SU-DHL-6 (cell line): ENCODE measurements at regions not wholly inside any gene's neighbourhood (a gene's known extent, or its start where the extent isn't known, plus 50 kb on each side); places are given as distances from the start of the nearest gene placed in this dataset.
"Not testable (repeated sequence)": the region's sequence is repeated elsewhere in the genome, so short reads cannot be mapped to it uniquely, and the experiment has no call there.

Source experiments
- CTCF ChIP-seq: fragments of 200-600 bp; sonication (generic); IDR thresholded peaks from one replicate; pipeline ENCODE4 v1.5.1; 2017; ENCODE audit warnings: antibody characterized with exemption, mild to moderate bottlenecking, low read length, moderate library complexity; ENCODE audit not compliant: insufficient read depth, poor library complexity, severe bottlenecking
- EZH2phosphoT487 ChIP-seq: fragments of 200-600 bp; sonication (generic), shearing (Covaris generic); conservative IDR thresholded peaks from 2 replicates; pipeline ENCODE4 v1.6.1; 2018; ENCODE audit warnings: mild to moderate bottlenecking, antibody characterized with exemption, low read length, moderate library complexity, mixed read lengths

GRCh38 chr2:193833895-193834294 is 1639.2 kb upstream of the TMEFF2 start:
- not testable (repeated sequence) for TF ChIP-seq CTCF, EZH2phosphoT487
